ENCODE measurements at regions not wholly inside any gene's neighbourhood (a gene's known extent, or its start where the extent isn't known, plus 50 kb on each side); places are given as distances from the start of the nearest gene placed in this dataset.

DNA sequence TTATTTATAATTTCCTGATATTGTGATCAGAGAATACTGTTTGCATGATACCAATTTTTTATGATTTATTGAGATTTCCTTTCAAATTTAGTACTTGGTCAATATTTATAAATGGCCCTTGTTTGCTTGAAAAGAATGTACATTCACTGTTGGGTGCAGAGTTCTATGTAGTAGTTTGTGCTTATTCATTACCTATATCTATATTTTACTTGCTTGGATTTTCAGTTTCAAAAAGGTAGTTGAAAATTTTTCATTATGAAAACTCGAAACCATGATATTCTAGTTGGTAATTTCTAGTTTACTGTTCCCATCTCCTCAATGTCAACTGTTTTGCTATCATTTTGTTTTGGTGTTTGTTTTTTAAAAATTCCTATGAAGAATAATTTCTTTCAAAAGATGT is 155.7 kb downstream of the AASDHPPT start:
- TF ChIP-seq, protein P1, sequence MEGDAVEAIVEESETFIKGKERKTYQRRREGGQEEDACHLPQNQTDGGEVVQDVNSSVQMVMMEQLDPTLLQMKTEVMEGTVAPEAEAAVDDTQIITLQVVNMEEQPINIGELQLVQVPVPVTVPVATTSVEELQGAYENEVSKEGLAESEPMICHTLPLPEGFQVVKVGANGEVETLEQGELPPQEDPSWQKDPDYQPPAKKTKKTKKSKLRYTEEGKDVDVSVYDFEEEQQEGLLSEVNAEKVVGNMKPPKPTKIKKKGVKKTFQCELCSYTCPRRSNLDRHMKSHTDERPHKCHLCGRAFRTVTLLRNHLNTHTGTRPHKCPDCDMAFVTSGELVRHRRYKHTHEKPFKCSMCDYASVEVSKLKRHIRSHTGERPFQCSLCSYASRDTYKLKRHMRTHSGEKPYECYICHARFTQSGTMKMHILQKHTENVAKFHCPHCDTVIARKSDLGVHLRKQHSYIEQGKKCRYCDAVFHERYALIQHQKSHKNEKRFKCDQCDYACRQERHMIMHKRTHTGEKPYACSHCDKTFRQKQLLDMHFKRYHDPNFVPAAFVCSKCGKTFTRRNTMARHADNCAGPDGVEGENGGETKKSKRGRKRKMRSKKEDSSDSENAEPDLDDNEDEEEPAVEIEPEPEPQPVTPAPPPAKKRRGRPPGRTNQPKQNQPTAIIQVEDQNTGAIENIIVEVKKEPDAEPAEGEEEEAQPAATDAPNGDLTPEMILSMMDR (IDR thresholded peaks at IDR 0.05) = no peak
- TF ChIP-seq POLR2A (IDR thresholded peaks at IDR 0.05) = no peak

Measured in prostate gland (tissue), 2 donors.